ENCODE measurements at regions not wholly inside any gene's neighbourhood (a gene's known extent, or its start where the extent isn't known, plus 50 kb on each side); places are given as distances from the start of the nearest gene placed in this dataset.

GRCh38 chr7:136050462-136050847 is 73.3 kb upstream of the MTPN start:
- TF ChIP-seq, protein P1, sequence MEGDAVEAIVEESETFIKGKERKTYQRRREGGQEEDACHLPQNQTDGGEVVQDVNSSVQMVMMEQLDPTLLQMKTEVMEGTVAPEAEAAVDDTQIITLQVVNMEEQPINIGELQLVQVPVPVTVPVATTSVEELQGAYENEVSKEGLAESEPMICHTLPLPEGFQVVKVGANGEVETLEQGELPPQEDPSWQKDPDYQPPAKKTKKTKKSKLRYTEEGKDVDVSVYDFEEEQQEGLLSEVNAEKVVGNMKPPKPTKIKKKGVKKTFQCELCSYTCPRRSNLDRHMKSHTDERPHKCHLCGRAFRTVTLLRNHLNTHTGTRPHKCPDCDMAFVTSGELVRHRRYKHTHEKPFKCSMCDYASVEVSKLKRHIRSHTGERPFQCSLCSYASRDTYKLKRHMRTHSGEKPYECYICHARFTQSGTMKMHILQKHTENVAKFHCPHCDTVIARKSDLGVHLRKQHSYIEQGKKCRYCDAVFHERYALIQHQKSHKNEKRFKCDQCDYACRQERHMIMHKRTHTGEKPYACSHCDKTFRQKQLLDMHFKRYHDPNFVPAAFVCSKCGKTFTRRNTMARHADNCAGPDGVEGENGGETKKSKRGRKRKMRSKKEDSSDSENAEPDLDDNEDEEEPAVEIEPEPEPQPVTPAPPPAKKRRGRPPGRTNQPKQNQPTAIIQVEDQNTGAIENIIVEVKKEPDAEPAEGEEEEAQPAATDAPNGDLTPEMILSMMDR (IDR thresholded peaks at IDR 0.05): no peak
- TF ChIP-seq TCF7L2 (IDR thresholded peaks at IDR 0.05; ENCODE audit: low read depth, low read length) (no peak), REST (IDR thresholded peaks at IDR 0.05; ENCODE audit: insufficient read depth in 1 of 2, low read depth in 2 of 2, low read length in 1 of 2) (no peak), POLR2AphosphoS5 (IDR thresholded peaks at IDR 0.05; ENCODE audit: low read depth, low read length) (no peak)

Data from Panc1 (cell line).